ENCODE measurements at regions not wholly inside any gene's neighbourhood (a gene's known extent, or its start where the extent isn't known, plus 50 kb on each side); places are given as distances from the start of the nearest gene placed in this dataset.

DNA sequence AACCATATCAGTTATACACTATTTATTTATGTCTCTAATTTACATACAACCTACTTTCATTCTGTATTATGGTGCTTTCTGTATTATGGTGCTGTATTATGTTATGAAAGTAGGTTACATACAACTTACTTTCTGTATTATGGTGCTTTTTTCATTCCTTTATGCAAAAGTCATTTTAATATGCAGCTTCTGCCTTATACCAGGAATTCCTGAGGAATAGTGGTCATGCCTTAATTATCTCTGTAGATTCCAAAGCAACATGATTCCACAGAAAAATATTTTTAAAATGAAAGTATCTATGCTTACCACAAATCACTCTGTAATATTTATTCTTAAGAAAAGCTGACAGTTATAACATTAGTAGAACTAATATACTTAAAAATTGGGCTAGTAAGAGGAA, 922.0 kb upstream of the NRXN1 start:
- TF ChIP-seq, protein P1, sequence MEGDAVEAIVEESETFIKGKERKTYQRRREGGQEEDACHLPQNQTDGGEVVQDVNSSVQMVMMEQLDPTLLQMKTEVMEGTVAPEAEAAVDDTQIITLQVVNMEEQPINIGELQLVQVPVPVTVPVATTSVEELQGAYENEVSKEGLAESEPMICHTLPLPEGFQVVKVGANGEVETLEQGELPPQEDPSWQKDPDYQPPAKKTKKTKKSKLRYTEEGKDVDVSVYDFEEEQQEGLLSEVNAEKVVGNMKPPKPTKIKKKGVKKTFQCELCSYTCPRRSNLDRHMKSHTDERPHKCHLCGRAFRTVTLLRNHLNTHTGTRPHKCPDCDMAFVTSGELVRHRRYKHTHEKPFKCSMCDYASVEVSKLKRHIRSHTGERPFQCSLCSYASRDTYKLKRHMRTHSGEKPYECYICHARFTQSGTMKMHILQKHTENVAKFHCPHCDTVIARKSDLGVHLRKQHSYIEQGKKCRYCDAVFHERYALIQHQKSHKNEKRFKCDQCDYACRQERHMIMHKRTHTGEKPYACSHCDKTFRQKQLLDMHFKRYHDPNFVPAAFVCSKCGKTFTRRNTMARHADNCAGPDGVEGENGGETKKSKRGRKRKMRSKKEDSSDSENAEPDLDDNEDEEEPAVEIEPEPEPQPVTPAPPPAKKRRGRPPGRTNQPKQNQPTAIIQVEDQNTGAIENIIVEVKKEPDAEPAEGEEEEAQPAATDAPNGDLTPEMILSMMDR (IDR thresholded peaks at IDR 0.05) = no peak
- TF ChIP-seq POLR2A (IDR thresholded peaks at IDR 0.05) = no peak
